Mucosa of descending colon (tissue), 3 donors: ENCODE measurements at regions not wholly inside any gene's neighbourhood (a gene's known extent, or its start where the extent isn't known, plus 50 kb on each side); places are given as distances from the start of the nearest gene placed in this dataset.

Experiments used
- ATAC-seq: fragments of 200-7000 bp; cut with Tn5 transposase; one replicate; pipeline ENCODE4 v1.9.1; 2020; ENCODE audit warnings: mild to moderate bottlenecking, moderate library complexity
- DNase-seq, 3 donors: peaks; one replicate each; pipeline ENCODE4 v3.0.0-alpha.2; 2020
- H3K36me3 ChIP-seq: fragments of 200-600 bp; one replicate; pipeline ENCODE4 v1.8.0; 2021; ENCODE audit warnings: low read depth, mild to moderate bottlenecking
- H3K4me1 ChIP-seq: fragments of 200-600 bp; one replicate; pipeline ENCODE4 v1.8.0; 2021; ENCODE audit warnings: low read depth, mild to moderate bottlenecking
- H3K4me3 ChIP-seq: fragments of 200-600 bp; one replicate; pipeline ENCODE4 v1.8.0; 2021; ENCODE audit warnings: mild to moderate bottlenecking
- H3K9me3 ChIP-seq: fragments of 200-600 bp; one replicate; pipeline ENCODE4 v1.8.0; 2021; ENCODE audit warnings: mild to moderate bottlenecking
- intact Hi-C, 2 donors: fragments of 100-400 bp; cut with DNase I in 1 of 2; cut with micrococcal nuclease in 1 of 2; formaldehyde crosslinking; loops; one replicate each; pipeline versions ENCODE4 v1.11.0 to v1.11.1; 2022; cut with DNase I, micrococcal nuclease
- TF ChIP-seq, protein P1 (sequence below): fragments of 200-600 bp; IDR thresholded peaks from one replicate; pipeline ENCODE4 v1.8.0; 2022; ENCODE audit warnings: antibody characterized with exemption, mild to moderate bottlenecking
- donor health status: DM: no; HTN: no; CAD: no; lungs with moderate emphysema.
- donor health status: DM: no; HTN: no; CAD: no.
- donor health status: DM: no; HTN: yes; CAD: no.

DNA sequence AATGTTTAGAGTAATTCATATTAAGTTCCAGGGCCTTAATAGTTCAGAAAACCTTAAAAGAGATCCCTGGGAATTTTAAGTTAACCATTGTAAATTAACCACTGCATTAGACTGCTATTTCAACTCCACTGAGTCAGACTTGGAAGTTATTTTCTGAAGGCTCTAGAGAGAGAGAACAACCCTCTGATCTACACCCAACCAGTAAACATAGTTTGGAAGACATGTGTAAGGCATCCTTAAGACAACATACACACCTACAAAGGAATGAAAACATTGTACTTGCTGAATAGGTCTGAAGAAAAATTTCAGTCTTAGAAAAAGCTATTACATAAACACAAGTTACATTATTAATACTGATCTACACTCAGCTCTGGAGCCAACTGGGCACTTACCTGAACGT, 158.2 kb upstream of the FST start:
- H3K9me3 ChIP-seq: no peaks in the 10 kb centered on the region
- no peaks in the 10 kb centered on the region for H3K36me3 ChIP-seq
- H3K4me3 ChIP-seq: no peak overlapping the region
- ATAC-seq (no peak), DNase-seq (no peak)
- intact Hi-C loops: no loop called here
- TF ChIP-seq, protein P1, sequence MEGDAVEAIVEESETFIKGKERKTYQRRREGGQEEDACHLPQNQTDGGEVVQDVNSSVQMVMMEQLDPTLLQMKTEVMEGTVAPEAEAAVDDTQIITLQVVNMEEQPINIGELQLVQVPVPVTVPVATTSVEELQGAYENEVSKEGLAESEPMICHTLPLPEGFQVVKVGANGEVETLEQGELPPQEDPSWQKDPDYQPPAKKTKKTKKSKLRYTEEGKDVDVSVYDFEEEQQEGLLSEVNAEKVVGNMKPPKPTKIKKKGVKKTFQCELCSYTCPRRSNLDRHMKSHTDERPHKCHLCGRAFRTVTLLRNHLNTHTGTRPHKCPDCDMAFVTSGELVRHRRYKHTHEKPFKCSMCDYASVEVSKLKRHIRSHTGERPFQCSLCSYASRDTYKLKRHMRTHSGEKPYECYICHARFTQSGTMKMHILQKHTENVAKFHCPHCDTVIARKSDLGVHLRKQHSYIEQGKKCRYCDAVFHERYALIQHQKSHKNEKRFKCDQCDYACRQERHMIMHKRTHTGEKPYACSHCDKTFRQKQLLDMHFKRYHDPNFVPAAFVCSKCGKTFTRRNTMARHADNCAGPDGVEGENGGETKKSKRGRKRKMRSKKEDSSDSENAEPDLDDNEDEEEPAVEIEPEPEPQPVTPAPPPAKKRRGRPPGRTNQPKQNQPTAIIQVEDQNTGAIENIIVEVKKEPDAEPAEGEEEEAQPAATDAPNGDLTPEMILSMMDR: no peak
- no peaks in the 10 kb centered on the region for H3K4me1 ChIP-seq

DNA sequence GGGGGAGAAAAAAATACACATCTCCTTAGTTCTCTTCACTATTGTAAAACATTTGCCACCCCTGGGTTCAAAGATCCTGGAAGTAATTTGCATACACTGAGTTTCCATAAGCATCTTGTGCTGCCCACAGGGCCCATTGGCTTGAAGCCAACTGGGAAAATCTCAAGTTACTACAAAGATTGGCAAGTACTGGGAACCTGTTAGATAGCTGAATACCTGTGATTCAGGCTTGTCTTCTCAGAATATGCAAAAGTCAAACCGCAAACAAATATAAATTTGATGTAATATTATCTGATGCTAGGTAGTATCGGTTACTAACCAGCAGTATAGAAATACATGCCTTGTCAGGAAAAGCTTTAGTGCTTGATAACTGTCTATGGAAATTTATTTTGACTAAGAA, 156.9 kb upstream of the FST start:
- H3K9me3 ChIP-seq: no peaks in the 10 kb centered on the region
- H3K4me3 ChIP-seq: no peak overlapping the region
- no peak for ATAC-seq
- intact Hi-C loops: no loop called here
- no peaks in the 10 kb centered on the region for H3K36me3 ChIP-seq
- TF ChIP-seq, protein P1: no peak
- no peak for DNase-seq
- H3K4me1 ChIP-seq: no peaks in the 10 kb centered on the region

DNA sequence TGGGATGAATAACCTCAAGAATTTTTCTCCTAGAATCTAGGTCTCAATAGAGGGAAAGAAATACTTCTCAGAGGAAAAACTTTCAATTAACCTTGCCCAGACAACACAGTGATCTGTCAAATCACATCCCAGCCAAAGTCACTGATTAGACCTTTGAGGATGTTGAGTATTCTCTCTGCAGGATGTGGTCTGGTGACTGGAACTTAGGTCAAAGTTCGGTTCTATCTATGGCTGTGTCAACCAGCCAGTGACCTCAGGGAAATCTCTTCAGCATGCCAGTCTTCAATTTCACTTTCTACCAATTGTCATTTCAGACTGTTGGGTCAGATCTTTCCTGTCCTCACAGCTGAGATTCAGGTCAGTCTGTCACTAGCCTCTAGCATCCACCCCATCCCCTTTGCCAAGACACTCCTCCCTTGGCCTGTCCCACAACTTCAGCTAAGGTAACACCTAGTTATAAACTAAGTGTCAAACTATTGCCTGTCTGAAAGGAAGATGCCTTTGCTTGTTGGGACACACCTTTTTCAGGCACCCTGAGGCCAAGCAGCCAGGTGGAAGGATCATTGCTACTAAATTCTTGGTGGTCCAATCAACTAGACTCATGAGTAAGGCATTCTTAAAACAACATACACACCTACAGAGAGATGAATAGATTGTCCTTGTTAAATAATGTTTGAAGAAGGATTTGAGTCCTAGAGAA, 156.3 kb upstream of the FST start:
- ATAC-seq (no peak), DNase-seq (no peak)
- Histone ChIP-seq H3K4me1 (no peaks in the 10 kb centered on the region), H3K9me3 (no peaks in the 10 kb centered on the region), H3K36me3 (no peaks in the 10 kb centered on the region), H3K4me3 (no peak overlapping the region)
- TF ChIP-seq, protein P1: no peak
- intact Hi-C loops: no loop called here

DNA sequence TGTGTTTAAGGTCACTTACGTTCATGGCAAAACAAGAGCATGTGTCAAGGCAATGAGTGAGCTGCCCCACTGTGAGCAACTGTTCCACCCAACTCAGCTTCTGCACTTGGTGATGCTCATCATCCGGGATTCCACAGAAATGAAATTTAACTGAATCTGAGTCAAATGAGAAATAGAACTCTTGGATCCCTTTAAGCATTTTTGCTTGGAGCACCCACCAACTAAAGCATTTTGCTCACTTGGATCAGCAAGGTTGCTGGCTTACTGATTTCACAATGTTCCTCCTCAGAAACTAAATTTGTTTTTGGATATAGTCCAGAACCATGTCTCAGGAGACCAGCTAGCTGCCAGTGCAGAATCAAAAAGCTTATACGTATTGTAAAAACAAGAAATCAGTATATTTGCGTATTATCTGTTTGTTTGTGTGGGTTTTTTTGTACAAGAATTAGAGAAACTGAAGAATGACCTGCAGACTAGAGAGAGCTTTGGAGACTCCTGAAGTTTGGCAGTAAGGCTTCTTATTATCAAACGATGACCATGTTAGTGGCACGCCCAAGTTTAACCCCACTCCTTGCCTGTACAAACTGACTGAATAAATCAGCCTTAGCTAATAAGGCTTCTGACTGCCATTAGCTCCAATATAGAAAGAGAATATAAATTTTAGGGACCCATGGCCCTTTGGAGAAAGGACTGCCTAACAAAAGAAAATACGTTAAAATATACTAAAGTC, 153.8 kb upstream of the FST start:
- ATAC-seq: no peak
- H3K36me3 ChIP-seq: no peaks in the 10 kb centered on the region
- H3K9me3 ChIP-seq: no peaks in the 10 kb centered on the region
- no peak overlapping the region for H3K4me3 ChIP-seq
- intact Hi-C loops: no loop called here
- DNase-seq: no peak
- TF ChIP-seq, protein P1: no peak
- H3K4me1 ChIP-seq: no peaks in the 10 kb centered on the region

DNA sequence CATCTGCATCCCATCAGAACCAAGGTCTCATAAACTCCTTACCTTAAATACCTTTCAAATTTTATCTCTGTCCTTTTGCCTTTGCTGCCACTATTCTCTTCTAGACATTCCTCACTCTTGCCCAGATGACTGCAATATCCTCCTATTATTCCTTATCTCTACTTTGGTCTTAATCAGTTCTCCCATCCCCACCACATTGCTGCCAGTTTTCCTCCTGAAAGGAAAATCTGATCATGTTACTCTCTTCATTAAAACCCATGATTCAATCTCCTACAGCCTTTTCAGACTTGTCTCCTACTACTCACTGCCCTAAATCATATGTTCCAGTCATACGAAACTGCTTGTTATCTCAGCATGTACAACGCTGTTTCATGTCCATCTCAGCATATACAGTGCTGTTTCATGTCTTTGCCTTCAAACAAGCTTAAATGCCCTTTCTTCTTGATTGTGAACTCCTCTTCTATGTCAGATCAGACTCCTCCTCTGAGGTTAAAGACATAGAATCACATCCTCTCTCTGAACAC, 152.6 kb upstream of the FST start:
- intact Hi-C loops: no loop called here
- ATAC-seq (no peak), DNase-seq (no peak)
- Histone ChIP-seq H3K9me3 (no peaks in the 10 kb centered on the region), H3K4me3 (no peak overlapping the region), H3K36me3 (no peaks in the 10 kb centered on the region), H3K4me1 (no peaks in the 10 kb centered on the region)
- TF ChIP-seq, protein P1: no peak
